Lower leg skin (tissue), 3 donors: ENCODE measurements at regions not wholly inside any gene's neighbourhood (a gene's known extent, or its start where the extent isn't known, plus 50 kb on each side); places are given as distances from the start of the nearest gene placed in this dataset.

Source experiments
- POLR2A ChIP-seq, 2 donors: fragments of 450-650 bp; IDR thresholded peaks; one replicate each; pipeline ENCODE4 v1.6.1; 2016 to 2017; ENCODE audit warnings: antibody characterized with exemption in 2 of 2, mild to moderate bottlenecking in 1 of 2, moderate library complexity in 1 of 2
- TF ChIP-seq, protein P1 (sequence below), 3 donors: fragments of 450-650 bp; IDR thresholded peaks; one replicate each; pipeline ENCODE4 v1.5.1; 2016; ENCODE audit warnings: antibody characterized with exemption in 3 of 3, mild to moderate bottlenecking in 3 of 3, moderate library complexity in 2 of 3

- no peak for TF ChIP-seq POLR2A (IDR thresholded peaks at IDR 0.05)
- TF ChIP-seq, protein P1, sequence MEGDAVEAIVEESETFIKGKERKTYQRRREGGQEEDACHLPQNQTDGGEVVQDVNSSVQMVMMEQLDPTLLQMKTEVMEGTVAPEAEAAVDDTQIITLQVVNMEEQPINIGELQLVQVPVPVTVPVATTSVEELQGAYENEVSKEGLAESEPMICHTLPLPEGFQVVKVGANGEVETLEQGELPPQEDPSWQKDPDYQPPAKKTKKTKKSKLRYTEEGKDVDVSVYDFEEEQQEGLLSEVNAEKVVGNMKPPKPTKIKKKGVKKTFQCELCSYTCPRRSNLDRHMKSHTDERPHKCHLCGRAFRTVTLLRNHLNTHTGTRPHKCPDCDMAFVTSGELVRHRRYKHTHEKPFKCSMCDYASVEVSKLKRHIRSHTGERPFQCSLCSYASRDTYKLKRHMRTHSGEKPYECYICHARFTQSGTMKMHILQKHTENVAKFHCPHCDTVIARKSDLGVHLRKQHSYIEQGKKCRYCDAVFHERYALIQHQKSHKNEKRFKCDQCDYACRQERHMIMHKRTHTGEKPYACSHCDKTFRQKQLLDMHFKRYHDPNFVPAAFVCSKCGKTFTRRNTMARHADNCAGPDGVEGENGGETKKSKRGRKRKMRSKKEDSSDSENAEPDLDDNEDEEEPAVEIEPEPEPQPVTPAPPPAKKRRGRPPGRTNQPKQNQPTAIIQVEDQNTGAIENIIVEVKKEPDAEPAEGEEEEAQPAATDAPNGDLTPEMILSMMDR (IDR thresholded peaks at IDR 0.05): no peak
Measured at GRCh38 chr2:175640655-175641054, 361.4 kb downstream of the LNPK start.
